HG03565 (cell line): ENCODE measurements at regions not wholly inside any gene's neighbourhood (a gene's known extent, or its start where the extent isn't known, plus 50 kb on each side); places are given as distances from the start of the nearest gene placed in this dataset.
"Not testable (repeated sequence)": the region's sequence is repeated elsewhere in the genome, so short reads cannot be mapped to it uniquely, and the experiment has no call there.

ENCODE experiments used
- ATAC-seq: cut with Tn5 transposase; IDR thresholded peaks from one replicate; pipeline ENCODE4 v1.9.1; 2021; ENCODE audit warnings: mild to moderate bottlenecking, moderate library complexity; ENCODE audit not compliant: unreplicated experiment

DNA sequence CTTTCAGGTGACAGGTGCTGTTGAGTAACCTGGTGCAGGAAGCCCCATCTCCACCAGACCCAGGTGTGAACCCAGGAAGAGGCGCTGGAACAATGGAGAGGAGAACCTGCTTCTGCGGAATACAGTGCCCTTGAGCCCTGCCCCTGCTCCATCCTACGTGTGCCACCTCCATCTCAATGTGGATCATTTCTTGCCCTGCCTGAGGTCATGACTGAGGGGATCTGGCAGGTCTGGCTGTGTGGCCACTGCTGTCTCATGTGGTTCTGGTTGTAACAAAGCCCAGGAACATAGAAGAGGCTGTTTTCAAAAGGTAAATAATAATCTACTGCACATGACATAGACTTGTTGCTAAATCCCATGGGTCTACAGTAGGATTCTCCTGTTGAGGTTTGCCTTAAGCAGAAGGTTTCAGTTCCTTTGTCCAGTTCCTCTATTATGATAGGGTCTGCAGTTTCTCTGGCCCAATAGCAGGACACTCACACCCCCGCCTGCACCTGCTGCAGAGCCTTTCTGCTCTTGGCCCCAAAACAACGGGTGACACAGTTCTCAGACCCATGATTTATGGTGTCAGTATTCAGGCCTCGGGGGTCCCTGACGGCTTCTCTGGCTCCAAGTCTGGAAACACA is 113.5 kb upstream of the IGLL5 start:
- no peak for ATAC-seq

DNA sequence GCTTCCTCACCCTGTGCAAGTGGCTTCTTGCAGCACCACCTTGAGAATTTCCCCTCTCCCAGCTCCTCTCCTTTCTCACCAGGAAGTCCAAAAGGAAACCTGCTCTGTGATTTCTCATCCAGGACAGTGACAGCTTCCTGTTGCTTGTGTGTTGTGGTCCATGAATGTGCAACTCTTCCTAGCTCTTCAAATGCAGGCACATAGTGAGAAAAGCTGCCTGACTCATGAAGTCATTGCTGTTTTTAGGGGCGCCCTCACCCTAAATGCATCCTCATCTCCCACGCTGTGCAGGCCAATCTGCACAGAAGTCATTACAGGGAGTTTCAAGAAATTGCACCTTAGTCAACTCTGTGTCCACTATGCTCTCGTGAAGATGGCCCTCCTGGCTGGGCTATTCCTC is 112.9 kb upstream of the IGLL5 start:
- ATAC-seq = not testable (repeated sequence)

DNA sequence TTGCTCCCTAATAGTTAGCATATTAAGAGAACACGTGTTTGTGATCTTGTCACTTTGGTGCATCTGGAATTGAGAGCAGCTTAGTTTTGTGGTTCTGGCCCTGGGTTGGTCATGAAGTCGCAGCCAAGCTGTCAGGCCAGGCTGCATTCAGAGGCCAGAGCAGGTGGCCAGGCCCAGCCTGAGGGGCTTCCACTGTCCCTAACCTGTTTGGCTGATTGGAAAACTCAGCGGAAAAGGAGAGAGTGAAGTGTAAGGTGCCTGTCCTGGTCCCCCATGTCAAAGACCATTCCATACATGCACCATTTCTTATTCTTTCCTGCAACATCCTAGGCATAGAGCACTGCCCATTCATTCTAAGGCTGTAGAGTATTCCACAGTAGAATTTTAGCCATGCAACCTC is 111.5 kb upstream of the IGLL5 start:
- ATAC-seq = no peak

DNA sequence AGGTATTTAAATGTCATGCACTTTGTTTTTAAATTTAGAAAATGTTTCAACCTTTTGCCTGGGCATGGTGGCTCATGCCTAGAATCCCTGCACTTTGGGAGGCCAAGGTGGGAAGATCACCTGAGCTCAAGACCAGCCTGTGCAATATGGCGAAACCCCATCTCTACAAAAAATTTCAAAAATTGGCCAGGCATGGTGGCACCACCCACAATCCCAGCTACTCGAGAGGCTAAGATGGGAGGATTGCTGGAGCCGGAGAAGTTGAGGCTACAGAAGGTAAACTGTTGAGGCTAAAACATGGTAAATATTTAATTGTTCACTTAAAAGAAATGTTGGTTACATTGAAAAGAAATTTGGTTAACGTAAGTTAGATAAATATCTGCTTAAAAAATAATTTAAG is 108.4 kb upstream of the IGLL5 start:
- no peak for ATAC-seq

DNA sequence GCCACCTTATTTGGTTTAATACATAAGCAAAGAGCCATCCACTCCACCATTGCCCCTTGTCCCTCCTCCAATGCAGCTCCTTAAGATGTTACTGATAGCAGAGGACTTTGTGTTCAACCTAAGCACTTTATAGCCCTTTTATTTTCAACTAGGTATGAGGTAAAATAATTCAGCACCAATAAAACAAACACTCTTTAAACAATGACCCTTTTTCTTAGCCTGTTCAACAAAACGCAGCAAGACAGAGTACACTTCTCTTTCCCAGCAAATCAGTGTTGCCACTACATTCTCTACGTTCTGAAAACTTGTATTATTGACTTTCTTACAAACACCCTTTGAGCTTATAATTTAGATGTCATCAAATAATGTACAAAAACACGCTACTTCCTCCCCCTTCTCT is 104.0 kb upstream of the IGLL5 start:
- ATAC-seq = no peak

DNA sequence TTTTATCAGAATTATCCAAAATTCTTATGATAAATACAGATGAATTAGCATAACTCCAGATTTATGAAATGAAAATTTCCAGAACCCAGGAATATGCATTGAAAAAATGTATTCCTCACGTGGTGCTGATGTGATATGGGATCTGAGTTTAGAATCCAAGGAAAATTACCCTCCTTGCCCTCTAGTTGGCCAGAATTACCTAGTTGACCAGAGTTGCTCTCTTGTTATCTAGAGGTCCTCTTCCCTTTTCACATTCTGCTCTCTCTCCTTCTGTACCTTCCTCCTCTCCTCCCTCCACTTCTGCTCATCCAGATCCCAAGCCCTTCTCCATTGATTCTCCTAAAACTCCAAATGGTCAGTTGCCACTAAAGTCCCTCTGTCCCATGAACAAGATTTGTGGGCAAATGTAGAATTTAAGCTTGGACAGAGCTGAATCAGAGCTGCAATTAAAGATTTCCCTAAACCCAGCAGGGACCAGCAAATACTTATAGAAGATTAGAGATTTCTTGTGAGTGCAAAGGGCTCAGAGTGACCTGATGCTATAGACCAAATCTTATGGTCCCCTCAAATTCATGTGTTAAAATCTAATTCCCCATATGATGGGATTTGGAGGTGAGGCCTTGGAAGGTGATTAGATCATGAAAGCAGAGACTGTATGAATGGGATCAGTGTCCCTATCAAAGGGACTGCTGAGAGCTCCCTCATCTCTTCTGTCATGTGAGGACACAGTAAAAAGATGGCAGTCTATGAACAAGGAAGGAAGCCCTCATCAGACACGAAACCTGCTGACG is 103.2 kb upstream of the IGLL5 start:
- ATAC-seq = no peak

DNA sequence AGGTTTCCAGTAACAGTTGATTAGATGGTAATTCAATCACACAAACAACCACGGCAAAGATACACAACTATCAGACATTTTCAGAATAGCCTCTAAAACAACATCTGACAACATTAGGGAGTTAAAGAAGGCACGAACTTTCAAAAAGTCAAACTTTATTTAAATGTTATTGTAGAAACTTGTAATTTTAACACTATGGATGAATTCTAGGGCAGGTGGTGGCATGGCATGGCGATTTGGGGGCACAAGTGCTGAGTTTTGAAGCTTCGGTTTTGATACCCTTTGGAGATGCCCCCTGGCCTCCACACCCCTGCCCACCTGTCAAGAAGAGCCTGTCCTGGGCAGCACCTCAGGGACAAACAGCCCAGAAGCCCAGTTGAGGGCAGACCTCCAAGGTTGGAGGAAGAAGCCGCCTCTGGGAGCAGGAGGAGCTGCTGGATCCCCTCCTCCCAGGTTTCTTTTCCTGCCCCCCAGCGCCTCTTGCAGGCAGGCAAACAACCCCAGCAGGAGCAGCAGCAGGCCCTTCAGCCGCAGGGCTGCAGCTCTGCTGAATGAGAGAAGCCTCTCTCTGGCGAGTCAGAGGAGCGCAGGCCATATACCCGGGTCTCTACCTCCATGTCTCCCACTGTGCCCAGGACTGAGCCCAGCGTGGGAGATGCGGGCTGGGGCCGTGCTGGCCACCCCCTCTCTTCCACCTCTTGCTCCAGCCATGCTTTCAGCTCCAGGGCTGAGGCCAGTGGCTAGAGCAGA is 102.1 kb upstream of the IGLL5 start:
- no peak for ATAC-seq

DNA sequence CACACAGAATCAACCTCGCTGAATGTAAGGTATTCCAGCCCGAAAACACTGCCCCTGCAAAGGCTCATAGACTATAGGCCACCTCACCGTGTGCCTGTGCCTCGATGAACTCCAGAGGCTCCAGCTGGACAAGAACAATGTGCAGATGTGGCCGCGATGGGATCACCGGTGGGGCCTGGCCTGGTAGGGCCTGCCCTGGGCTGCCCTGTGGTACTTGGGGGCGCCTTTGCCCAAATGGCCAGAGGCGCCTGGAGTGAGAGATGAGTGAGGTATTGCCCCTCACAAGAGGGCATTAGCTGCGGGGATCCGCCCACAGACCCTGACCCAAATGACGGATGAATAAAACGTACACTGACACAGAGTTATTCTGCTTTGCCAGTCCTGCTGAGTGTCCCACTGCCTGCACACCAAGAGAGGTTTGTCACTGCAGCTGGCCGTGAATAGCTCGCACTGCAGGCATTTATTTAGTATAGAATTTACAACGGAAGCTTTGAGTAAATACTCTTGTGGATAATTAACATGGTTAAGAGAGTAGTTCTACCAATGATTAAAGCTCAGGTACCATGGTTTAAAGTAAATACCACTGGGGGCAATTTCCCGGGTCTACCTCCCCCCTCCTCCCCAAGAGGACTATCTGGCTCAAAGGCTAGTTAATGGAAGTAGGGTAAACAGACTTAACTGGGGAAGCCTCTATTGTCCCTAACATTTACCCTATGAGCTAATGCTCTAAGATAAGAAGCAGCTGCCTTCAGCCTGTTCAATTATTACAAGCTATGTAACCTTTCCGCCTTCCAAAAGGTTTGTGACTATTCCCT is 101.1 kb upstream of the IGLL5 start:
- no peak for ATAC-seq

DNA sequence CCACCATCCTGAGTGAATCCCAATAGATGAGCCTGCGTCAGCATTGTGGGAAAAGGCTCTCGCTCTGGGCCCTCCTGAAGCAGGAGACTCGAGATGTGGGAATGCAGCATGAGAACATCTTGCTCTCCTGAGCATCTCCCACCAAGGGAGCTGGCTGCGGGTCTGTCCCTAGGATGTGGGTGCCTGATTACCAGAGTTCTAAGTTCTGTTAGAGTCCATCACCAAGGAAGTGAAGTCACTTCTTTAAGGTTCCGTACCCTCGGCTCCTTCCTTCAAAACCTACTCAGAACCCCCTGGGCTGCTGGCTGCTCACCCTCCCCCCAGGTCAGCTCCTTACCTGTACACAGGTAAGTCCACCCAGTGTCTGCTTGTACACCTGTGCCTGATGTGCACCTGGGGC is 100.5 kb upstream of the IGLL5 start:
- ATAC-seq = no peak

DNA sequence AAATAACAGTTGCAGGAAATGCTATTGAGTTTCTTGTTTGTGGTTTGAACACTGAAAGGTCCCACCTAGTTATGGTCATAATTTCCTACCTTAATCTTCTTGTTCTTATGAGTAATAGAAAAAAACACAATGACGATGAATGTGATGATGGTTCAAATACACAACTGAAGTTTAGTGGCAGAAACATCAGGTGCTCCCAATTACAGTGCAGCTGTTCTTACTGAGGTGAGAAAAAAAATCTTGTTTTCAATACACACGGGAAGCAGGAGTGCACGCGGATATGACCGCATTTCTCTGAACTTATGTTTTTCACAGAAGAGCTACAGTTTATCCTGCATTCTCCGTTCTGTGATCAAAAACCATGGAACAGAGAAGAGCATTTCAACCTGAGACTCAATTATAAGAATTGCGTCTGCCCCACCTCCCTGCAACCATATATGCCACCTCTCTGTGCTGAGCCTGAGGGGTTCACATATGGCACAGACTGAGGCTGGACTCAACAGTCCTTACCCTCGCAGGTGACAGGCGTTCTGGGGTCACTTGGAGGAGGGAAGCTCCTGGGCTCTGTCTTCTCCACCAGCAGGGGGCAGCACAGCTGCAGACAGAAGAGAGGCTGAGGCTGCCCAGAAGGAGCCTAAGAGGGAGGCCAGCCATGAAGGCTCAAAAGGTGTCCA is 99.7 kb upstream of the IGLL5 start:
- ATAC-seq = no peak

DNA sequence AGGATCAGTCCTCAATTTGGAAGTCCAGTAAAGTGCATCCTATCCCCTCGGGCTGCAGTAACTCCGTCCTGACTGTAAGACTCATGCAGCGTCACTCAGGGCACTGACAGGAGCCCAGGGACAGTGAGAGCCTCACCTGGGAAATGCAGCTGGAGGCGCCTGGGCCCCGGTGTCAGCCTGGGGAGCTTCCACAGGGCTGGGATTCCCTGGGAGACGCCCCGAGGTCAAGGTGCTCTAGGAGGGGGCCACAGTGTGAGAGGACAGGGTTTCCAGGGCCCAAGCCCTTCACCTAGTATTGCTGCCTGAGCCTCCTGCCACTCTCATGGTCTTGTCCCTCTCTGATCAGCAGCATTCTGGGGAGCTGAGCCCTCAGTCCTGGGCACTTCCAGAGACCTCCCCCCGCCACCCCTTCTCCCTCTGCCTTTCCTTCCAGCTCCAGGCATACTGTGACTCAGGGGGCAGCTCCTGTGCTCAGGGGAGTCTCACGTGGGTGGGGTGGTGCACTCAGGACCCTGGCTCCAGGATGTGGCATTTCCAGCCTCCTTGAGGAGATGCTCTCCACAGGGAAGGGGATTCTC is 99.1 kb upstream of the IGLL5 start:
- ATAC-seq = no peak

DNA sequence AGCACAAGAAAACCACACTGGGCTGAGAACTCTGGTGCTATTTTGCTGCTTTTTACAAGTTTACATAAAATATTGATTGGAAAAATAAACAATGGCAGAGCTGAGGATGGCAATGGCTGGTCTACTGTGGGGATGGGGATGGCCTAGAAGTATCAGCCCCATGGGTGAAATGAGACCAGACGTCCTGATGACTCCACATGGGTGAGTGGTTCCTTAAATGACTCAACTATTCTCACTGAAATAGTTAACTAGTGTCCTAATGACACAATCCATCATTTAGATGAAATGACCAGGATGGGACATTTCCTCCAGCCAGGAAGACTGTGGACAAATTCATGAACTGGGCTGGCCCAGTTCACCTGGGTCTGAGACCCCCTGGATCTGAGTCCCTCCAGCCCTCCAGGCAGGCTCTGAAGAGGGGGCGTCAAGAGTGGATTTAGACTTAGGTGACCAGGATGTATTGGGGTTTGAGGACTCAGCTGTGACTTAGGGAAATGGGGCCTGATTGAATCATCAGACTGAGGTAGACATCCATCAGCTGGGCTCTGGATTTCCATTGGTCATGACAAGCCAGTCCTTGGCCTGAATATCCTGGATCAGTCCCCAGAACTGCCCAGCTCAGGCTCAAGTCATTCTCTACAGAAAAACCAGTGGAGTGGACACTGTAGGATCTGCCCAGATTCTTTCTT is 98.2 kb upstream of the IGLL5 start:
- no peak for ATAC-seq

DNA sequence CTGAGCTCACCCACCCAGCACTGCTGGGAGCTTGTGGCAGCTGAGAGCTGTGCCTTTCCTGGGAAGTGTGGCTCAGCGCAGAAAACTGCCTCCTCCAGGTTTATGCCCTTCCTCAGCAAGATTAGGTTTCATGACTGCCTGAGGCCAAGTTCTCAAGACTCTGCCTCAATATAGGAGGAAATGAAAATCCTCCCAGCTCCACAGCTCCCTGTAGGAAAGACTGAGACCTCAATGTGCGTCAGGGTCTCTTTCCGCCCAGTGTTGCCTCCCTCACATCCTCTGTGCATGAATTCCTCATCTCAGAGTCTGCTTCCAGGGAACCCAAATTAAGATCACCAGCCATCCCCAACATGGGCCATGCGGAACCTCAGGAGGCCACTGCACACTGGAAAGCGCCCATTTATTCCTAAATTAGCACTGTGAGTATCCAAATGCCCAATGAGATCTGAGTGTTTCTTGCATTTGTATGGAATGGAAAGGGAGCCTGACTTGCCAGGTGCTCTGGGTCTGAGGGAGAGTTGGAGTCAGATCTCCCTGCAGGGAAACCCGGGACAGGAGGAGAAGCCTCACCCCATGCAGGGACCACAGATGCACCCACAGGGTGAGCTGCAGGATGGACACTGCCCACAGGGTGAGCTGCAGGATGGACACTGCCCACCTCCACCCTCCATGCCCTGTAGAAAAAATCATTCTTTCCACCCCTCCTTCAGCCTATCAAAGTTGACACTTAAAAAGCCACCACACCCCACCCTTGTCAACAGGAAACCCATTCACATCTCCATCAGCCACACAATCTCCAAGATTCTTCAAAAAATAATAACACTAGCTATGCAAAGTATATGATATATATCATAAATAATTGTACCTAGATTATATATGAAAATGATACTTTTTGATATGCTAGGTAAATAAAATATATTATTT is 97.4 kb upstream of the IGLL5 start:
- ATAC-seq = no peak

DNA sequence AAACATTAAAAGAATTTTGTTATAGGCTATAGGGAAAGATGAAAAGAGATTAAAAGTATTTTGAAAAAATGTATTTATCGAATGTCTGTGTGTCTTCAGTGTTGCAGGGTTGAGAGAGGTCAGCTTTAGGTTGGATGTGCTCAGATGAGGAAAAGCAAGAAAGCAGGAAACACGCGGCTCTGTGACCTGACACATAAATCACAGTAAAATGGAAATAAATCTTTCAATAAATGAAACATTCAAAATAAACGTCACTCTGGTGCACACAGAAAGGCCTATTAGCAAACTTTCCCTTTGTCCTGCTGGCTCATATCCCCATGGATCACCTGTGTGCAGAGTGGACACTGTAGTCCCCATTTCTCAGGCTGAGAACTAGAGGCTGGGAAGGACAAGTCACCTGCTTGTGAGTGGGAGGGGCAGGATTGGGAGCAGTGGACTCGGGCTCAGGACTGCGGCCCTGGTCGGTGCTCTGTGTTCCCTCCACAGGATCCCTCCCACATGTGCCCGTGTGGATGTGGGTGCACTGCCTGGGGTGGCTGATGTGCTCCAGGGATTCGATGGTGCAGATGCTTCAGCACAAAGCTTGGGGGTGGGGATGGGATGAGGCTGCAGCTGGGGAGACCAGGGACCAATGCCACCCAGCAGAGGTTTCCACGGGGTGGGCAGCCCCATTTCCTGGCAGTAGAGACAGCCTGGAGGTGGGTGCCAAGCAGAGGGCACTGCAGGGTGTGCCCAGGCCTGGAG is 96.0 kb upstream of the IGLL5 start:
- ATAC-seq = no peak

DNA sequence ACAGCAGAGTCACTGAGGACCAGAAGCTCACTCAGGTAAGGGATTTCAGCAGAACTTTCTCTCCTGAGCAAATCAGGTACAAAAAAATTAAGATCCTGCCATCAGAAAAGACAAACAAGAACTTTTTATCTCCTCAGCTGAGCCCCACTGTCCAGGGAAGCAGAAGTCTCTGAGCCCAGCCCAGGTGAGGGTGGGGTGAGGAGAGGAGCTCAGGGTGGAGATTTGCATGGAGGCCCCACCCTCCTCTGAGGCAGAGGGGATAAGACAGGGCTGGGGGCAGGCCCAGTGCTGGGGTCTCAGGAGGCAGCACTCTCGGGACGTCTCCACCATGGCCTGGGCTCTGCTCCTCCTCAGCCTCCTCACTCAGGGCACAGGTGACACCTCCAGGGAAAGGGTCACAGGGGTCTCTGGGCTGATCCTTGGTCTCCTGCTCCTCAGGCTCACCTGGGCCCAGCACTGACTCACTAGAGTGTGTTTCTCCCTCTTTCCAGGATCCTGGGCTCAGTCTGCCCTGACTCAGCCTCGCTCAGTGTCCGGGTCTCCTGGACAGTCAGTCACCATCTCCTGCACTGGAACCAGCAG is 95.3 kb upstream of the IGLL5 start:
- ATAC-seq = not testable (repeated sequence)

DNA sequence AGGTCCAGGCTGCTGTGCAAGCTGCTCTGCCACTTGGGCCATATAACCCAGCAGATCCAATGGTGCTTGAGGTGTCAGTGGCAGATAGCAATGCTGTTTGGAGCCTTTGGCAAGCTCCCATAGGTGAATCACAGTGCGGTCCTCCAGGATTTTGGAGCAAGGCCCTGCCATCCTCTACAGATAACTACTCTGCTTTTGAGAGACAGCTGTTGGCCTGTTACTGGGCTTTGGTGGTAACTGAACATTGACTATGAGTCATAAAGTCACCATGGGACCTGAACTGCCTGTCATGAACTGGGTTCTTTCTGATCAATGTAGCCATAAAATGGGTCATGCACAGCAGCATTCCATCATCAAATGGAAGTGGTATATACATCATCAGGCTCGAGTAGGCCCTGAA is 92.0 kb upstream of the IGLL5 start:
- not testable (repeated sequence) for ATAC-seq

DNA sequence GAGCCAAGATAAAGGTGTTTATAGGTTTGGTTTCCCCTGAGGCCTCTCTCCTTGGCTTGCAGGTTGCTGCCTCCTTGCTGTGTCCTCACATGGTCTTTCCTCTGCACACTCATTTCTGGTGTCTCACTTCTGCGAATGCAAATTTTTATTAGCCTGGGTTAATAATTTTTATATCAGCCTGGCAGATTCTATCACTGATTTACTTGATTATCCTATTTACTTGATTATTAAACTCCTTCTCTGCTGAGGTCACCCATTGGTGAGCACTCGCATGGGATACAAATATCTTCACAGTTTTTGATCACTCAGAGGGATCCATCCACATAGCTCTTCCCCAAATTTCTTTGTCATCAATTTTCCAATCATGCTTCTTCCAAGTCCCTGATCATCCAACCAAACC is 90.9 kb upstream of the IGLL5 start:
- no peak for ATAC-seq

DNA sequence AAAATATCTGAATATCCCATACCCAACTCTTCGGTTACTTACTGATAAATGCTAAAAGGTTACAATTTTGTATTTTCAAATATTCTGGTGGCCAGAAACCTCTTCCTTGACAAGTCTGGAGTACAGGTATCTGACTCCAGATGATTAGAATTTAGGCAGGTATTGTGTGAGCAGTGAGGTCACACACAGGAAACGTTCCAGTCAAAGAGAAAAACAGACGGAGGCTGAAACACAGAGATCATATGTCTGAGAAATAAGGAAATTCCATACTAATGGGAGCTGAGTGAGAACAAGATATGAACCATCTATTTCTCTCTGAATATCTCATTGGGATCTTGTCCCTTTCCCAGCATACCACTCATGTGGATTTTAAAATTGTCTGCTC is 89.4 kb upstream of the IGLL5 start:
- no peak for ATAC-seq
